SU-DHL-6 (cell line): ENCODE measurements at regions not wholly inside any gene's neighbourhood (a gene's known extent, or its start where the extent isn't known, plus 50 kb on each side); places are given as distances from the start of the nearest gene placed in this dataset.

ENCODE experiments used
- CTCF ChIP-seq: fragments of 200-600 bp; sonication (generic); IDR thresholded peaks from one replicate; pipeline ENCODE4 v1.5.1; 2017; ENCODE audit warnings: antibody characterized with exemption, mild to moderate bottlenecking, low read length, moderate library complexity; ENCODE audit not compliant: insufficient read depth, poor library complexity, severe bottlenecking
- EZH2phosphoT487 ChIP-seq: fragments of 200-600 bp; sonication (generic), shearing (Covaris generic); conservative IDR thresholded peaks from 2 replicates; pipeline ENCODE4 v1.6.1; 2018; ENCODE audit warnings: mild to moderate bottlenecking, antibody characterized with exemption, low read length, moderate library complexity, mixed read lengths

DNA sequence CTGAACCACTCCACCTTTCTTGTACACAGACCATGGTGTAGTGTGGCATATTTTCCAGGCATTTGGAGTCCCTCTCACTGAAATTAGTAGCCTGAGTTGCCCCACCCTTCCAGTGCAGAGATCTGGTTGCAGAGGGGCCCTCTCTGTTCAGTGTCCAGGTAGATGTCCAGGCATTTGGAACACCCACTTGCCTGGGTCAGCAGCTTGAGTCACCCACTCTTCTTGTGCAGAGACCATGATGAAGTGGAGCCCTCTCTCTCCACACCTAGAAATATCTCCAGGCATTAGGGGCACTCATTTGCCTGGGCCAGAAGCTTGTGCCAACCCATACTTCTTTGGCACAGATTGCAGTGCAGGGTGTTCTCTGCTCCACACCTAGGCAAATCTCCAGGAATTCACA, 2733.3 kb downstream of the PCDH7 start:
- TF ChIP-seq CTCF: no peak
- TF ChIP-seq EZH2phosphoT487: no peak
